Activated CD8-positive, alpha-beta T cell treated with anti-CD3 and anti-CD28 coated beads for 36 hours (primary cell): ENCODE measurements at regions not wholly inside any gene's neighbourhood (a gene's known extent, or its start where the extent isn't known, plus 50 kb on each side); places are given as distances from the start of the nearest gene placed in this dataset.

Source experiments
- ATAC-seq: fragments of 200-7000 bp; cut with Tn5 transposase; one replicate; pipeline ENCODE4 v1.10.0; 2021; ENCODE audit warnings: mild to moderate bottlenecking, moderate library complexity
- CTCF ChIA-PET: fragments of 350-600 bp; sonication (Branson Sonifier 250); formaldehyde crosslinking; loops from one replicate; lab custom pipeline; 2021; ENCODE audit warnings: antibody characterized with exemption; lab: Charles Lee
- POLR2A ChIA-PET: fragments of 350-600 bp; sonication (Branson Sonifier 250); formaldehyde crosslinking; loops from one replicate; lab custom pipeline; 2021; ENCODE audit warnings: antibody characterized with exemption; lab: Charles Lee
- DNase-seq: peaks from one replicate; pipeline ENCODE4 v3.0.0-alpha.2; 2020
- H3K27ac Mint-ChIP-seq: one replicate; pipeline ENCODE4 v1.8.0; 2021; ENCODE audit warnings: mild to moderate bottlenecking, mixed read lengths
- H3K27me3 Mint-ChIP-seq: one replicate; pipeline ENCODE4 v1.8.0; 2021; ENCODE audit warnings: mixed read lengths
- H3K36me3 Mint-ChIP-seq: one replicate; pipeline ENCODE4 v1.8.0; 2021; ENCODE audit warnings: low read depth, mixed read lengths
- H3K4me1 Mint-ChIP-seq: one replicate; pipeline ENCODE4 v1.8.0; 2021; ENCODE audit warnings: low read depth, mixed read lengths
- H3K4me3 Mint-ChIP-seq: one replicate; pipeline ENCODE4 v1.8.0; 2021; ENCODE audit warnings: mild to moderate bottlenecking, moderate library complexity, mixed read lengths
- H3K9me3 Mint-ChIP-seq: one replicate; pipeline ENCODE4 v1.8.0; 2021; ENCODE audit warnings: mixed read lengths
- intact Hi-C: fragments of 100-400 bp; cut with micrococcal nuclease; formaldehyde crosslinking; loops from one replicate; pipeline ENCODE4 v1.10.0; 2022
- TF ChIP-seq, protein P1 (sequence below): fragments of 200-600 bp; IDR thresholded peaks from one replicate; pipeline ENCODE4 v1.8.0; 2022; ENCODE audit warnings: antibody characterized with exemption, mild to moderate bottlenecking

DNA sequence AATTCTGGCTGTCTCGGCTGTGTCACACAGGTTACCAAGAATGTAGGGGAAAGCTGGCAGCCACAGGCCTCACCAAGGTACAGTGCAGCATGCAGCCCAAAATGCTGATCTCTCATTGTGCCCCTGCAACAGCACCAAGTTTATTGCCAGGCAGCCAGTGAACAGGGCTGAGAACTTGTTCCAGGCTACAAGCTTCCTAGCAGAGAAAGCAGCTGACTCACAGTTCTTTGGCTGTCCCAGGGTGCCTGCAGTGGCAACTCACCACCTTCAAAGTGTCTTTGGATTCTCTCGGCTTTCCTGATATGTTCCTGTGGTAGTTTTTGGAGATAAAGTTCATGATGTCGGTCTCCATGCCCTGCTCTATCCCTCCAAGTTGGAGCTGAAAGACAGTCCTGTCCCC, 719.1 kb upstream of the ANO3 start:
- ATAC-seq (no peak), DNase-seq (no peak)
- peaks cover 14% of the 10 kb centered on the region for H3K9me3 Mint-ChIP-seq
- intact Hi-C loops: no loop called here
- no peaks in the 10 kb centered on the region for H3K27me3 Mint-ChIP-seq
- no peak overlapping the region for H3K4me3 Mint-ChIP-seq
- CTCF ChIA-PET: no interaction called here
- POLR2A ChIA-PET: no interaction called here
- no peaks in the 10 kb centered on the region for H3K36me3 Mint-ChIP-seq
- H3K4me1 Mint-ChIP-seq: no peaks in the 10 kb centered on the region
- TF ChIP-seq, protein P1, sequence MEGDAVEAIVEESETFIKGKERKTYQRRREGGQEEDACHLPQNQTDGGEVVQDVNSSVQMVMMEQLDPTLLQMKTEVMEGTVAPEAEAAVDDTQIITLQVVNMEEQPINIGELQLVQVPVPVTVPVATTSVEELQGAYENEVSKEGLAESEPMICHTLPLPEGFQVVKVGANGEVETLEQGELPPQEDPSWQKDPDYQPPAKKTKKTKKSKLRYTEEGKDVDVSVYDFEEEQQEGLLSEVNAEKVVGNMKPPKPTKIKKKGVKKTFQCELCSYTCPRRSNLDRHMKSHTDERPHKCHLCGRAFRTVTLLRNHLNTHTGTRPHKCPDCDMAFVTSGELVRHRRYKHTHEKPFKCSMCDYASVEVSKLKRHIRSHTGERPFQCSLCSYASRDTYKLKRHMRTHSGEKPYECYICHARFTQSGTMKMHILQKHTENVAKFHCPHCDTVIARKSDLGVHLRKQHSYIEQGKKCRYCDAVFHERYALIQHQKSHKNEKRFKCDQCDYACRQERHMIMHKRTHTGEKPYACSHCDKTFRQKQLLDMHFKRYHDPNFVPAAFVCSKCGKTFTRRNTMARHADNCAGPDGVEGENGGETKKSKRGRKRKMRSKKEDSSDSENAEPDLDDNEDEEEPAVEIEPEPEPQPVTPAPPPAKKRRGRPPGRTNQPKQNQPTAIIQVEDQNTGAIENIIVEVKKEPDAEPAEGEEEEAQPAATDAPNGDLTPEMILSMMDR: no peak
- H3K27ac Mint-ChIP-seq: no peak overlapping the region

DNA sequence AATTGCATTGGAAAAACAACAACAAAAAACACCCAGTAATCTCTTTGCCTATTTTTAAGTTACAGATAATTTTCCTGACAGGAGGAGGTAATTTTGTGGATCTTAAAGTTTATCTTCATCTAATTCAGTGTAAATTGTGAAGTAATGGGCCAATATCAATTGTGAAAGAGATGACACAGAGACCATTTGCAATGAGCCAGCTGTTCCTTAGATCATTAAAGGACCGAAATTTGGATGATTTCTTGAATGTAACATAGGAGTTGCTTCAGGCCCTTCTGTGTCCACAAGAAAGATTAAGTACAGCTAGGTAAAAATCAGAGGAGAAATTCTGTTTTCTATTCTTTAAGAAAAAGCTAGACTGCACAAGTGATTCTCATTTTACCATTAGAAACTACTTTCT, 718.5 kb upstream of the ANO3 start:
- no peak overlapping the region for H3K4me3 Mint-ChIP-seq
- no peak for ATAC-seq

DNA sequence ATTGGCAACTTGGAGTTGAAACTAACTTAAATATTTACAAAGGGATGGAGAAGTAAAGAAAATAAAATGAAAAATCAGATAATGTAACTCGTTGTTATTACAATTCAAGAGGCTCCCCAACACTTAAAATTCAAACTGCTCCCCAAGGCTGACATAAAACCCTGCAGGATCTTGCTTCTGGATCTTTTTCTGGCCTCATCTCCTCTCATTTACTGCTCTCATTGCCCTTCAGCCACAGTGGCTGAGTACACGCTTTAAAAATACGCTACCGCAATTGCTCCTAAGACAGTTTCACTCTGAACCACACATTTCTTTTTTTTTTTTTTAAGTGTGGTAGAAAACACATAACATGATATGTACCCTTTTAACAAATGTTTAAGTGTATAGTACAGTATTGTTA, 718.1 kb upstream of the ANO3 start:
- no peak for ATAC-seq
- peaks cover 14% of the 10 kb centered on the region for H3K9me3 Mint-ChIP-seq
- H3K4me3 Mint-ChIP-seq: no peak overlapping the region
- no peak for DNase-seq
- POLR2A ChIA-PET: no interaction called here
- no peaks in the 10 kb centered on the region for H3K36me3 Mint-ChIP-seq
- intact Hi-C loops: no loop called here
- H3K27me3 Mint-ChIP-seq: no peaks in the 10 kb centered on the region
- TF ChIP-seq, protein P1: no peak
- CTCF ChIA-PET: no interaction called here
- no peak overlapping the region for H3K27ac Mint-ChIP-seq
- no peaks in the 10 kb centered on the region for H3K4me1 Mint-ChIP-seq

More for the DNA sequence above, 718.5 kb upstream of the ANO3 start:
- Mint-ChIP-seq H3K4me1 (no peaks in the 10 kb centered on the region), H3K36me3 (no peaks in the 10 kb centered on the region), H3K27ac (no peak overlapping the region), H3K9me3 (peaks cover 14% of the 10 kb centered on the region), H3K27me3 (no peaks in the 10 kb centered on the region)
- ChIA-PET POLR2A (no interaction called here), CTCF (no interaction called here)
- intact Hi-C loops: no loop called here
- TF ChIP-seq, protein P1: no peak
- no peak for DNase-seq

DNA sequence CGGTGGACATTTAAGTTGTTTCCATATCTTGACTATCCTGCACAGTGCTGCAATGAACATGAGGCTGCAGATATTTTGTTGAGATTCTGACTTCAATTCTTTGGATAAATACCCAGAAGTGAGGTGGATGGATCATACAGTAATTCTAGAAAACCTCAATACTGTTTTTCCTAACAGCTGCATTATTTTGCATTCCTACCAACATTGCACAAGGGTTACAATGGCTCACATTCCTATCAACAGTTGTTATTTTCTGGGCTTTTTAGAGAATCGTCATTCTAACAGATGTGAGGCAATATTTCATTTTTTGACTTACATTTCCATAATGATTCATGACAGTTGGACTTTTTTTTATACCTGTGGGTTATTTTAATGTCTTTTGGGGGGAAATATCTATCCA, 716.9 kb upstream of the ANO3 start:
- no peaks in the 10 kb centered on the region for H3K36me3 Mint-ChIP-seq
- CTCF ChIA-PET: no interaction called here
- DNase-seq (no peak), ATAC-seq (no peak)
- H3K27ac Mint-ChIP-seq: no peak overlapping the region
- TF ChIP-seq, protein P1: no peak
- intact Hi-C loops: no loop called here
- no peaks in the 10 kb centered on the region for H3K27me3 Mint-ChIP-seq
- POLR2A ChIA-PET: no interaction called here
- peaks cover 10% of the 10 kb centered on the region for H3K9me3 Mint-ChIP-seq
- H3K4me3 Mint-ChIP-seq: no peak overlapping the region
- no peaks in the 10 kb centered on the region for H3K4me1 Mint-ChIP-seq

DNA sequence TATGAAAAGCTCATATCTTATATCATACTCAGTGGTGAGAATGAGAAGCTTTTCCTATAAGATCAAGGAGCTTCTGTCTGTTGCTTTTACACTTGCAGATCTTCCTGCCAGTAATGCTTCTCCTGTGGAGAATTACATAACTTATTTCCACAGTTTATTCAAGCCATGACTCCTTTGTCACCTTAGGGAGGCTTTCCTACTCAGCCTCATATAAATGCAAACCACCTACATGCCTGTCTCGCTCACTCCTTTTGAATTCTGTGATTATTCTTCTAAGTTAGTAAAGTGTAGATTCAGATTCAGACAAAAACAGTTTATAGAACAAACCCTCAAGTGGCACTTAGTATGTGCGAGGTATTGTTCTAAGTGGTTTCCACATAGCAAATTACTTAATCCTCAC, 716.1 kb upstream of the ANO3 start:
- POLR2A ChIA-PET: no interaction called here
- no peak for DNase-seq
- intact Hi-C loops: no loop called here
- H3K36me3 Mint-ChIP-seq: no peaks in the 10 kb centered on the region
- H3K27me3 Mint-ChIP-seq: no peaks in the 10 kb centered on the region
- TF ChIP-seq, protein P1: no peak
- H3K9me3 Mint-ChIP-seq: peaks cover 8% of the 10 kb centered on the region
- no peaks in the 10 kb centered on the region for H3K4me1 Mint-ChIP-seq
- ATAC-seq: no peak
- no peak overlapping the region for H3K4me3 Mint-ChIP-seq
- no peak overlapping the region for H3K27ac Mint-ChIP-seq
- CTCF ChIA-PET: no interaction called here
